Mesenchymal stem cell (in vitro differentiated cells and primary cell): ENCODE measurements at regions not wholly inside any gene's neighbourhood (a gene's known extent, or its start where the extent isn't known, plus 50 kb on each side); places are given as distances from the start of the nearest gene placed in this dataset.

Source experiments
- DNase-seq: peaks from one replicate; pipeline ENCODE4 v3.0.0-alpha.2; 2013
- H2AFZ ChIP-seq: one replicate; pipeline ENCODE4 v1.6.1; 2013; ENCODE audit warnings: low read depth, mild to moderate bottlenecking, control low read depth, inconsistent platforms, low read length, moderate library complexity
- H2AK5ac ChIP-seq: 2 replicates; pipeline ENCODE4 v1.6.1; 2013; ENCODE audit warnings: low read length, moderate library complexity, mild to moderate bottlenecking, inconsistent platforms; ENCODE audit not compliant: severe bottlenecking
- H2BK120ac ChIP-seq: one replicate; pipeline ENCODE4 v1.6.1; 2013; ENCODE audit warnings: low read depth, mild to moderate bottlenecking, inconsistent platforms, low read length, moderate library complexity
- H2BK12ac ChIP-seq, 2 experiments: one replicate each; pipeline ENCODE4 v1.6.1; 2013; ENCODE audit warnings: inconsistent platforms in 2 of 2, low read length in 2 of 2, mild to moderate bottlenecking in 2 of 2, moderate library complexity in 2 of 2, control low read depth in 1 of 2
- H2BK15ac ChIP-seq: one replicate; pipeline ENCODE4 v1.6.1; 2013; ENCODE audit warnings: mild to moderate bottlenecking, low read depth, inconsistent platforms; ENCODE audit not compliant: poor library complexity, severe bottlenecking
- H2BK5ac ChIP-seq: 2 replicates; pipeline ENCODE4 v1.6.1; 2013; ENCODE audit warnings: low read depth, mild to moderate bottlenecking, low read length, control low read depth, inconsistent platforms; ENCODE audit not compliant: poor library complexity, severe bottlenecking
- H3K14ac ChIP-seq, 2 experiments: one replicate each; pipeline ENCODE4 v1.6.1; 2013; ENCODE audit warnings: inconsistent platforms in 2 of 2, low read length in 2 of 2, control low read depth in 1 of 2, mild to moderate bottlenecking in 1 of 2, moderate library complexity in 1 of 2
- H3K18ac ChIP-seq, 2 experiments: one replicate each; pipeline ENCODE4 v1.6.1; 2013; ENCODE audit warnings: inconsistent platforms in 2 of 2, low read length in 2 of 2, control low read depth in 1 of 2, low read depth in 1 of 2, mild to moderate bottlenecking in 1 of 2
- H3K23ac ChIP-seq, 2 experiments: one replicate each; pipeline ENCODE4 v1.6.1; 2013; ENCODE audit warnings: inconsistent platforms in 2 of 2, low read length in 2 of 2, mild to moderate bottlenecking in 2 of 2, moderate library complexity in 2 of 2, control low read depth in 1 of 2
- H3K27ac ChIP-seq: 2 replicates; pipeline ENCODE4 v1.5.1; 2013; ENCODE audit warnings: mild to moderate bottlenecking, moderate library complexity, low read length, control low read depth, inconsistent platforms; ENCODE audit not compliant: poor library complexity, severe bottlenecking
- H3K27me3 ChIP-seq, 2 experiments: 2 replicates each; pipeline versions ENCODE4 v1.6.1 to v1.7.0; 2013; ENCODE audit warnings: low read length in 2 of 2, mild to moderate bottlenecking in 2 of 2, moderate library complexity in 2 of 2, control low read depth in 1 of 2, inconsistent platforms in 1 of 2; ENCODE audit not compliant: control insufficient read depth in 1 of 2, insufficient read depth in 1 of 2
- H3K36me3 ChIP-seq, 2 experiments: 2 replicates each; pipeline versions ENCODE4 v1.6.1 to v1.7.0; 2013; ENCODE audit warnings: low read length in 2 of 2, control low read depth in 1 of 2, inconsistent platforms in 1 of 2, low read depth in 1 of 2, mild to moderate bottlenecking in 1 of 2; ENCODE audit not compliant: insufficient read depth in 2 of 2, control insufficient read depth in 1 of 2
- H3K4ac ChIP-seq, 2 experiments: one replicate each; pipeline ENCODE4 v1.6.1; 2013; ENCODE audit warnings: inconsistent platforms in 2 of 2, low read length in 2 of 2, mild to moderate bottlenecking in 2 of 2, moderate library complexity in 2 of 2, control low read depth in 1 of 2, low read depth in 1 of 2
- H3K4me1 ChIP-seq: 2 replicates; pipeline ENCODE4 v1.6.1; 2013; ENCODE audit warnings: low read depth, low read length, control low read depth; ENCODE audit not compliant: control insufficient read depth, insufficient read depth
- H3K4me2 ChIP-seq: 2 replicates; pipeline ENCODE4 v1.6.1; 2013; ENCODE audit warnings: low read length, mild to moderate bottlenecking, inconsistent platforms; ENCODE audit not compliant: poor library complexity, severe bottlenecking
- H3K4me3 ChIP-seq, 2 experiments: 2 replicates each; pipeline versions ENCODE4 v1.5.1 to v1.7.0; 2013; ENCODE audit warnings: low read length in 2 of 2, mild to moderate bottlenecking in 2 of 2, control low read depth in 1 of 2, low read depth in 1 of 2; ENCODE audit not compliant: insufficient read depth in 1 of 2
- H3K79me1 ChIP-seq: replicated peaks from 2 replicates; pipeline ENCODE4 v1.6.1; 2013; ENCODE audit warnings: mild to moderate bottlenecking, control low read depth, low read length, inconsistent platforms; ENCODE audit not compliant: poor library complexity, severe bottlenecking
- H3K9ac ChIP-seq: 2 replicates; pipeline ENCODE4 v1.7.0; 2013; ENCODE audit warnings: mild to moderate bottlenecking, low read length, moderate library complexity
- H3K9me3 ChIP-seq: 2 replicates; pipeline ENCODE4 v1.7.0; 2013; ENCODE audit warnings: mild to moderate bottlenecking, low read length; ENCODE audit not compliant: control insufficient read depth
- H4K8ac ChIP-seq: one replicate; pipeline ENCODE4 v1.6.1; 2013; ENCODE audit warnings: inconsistent platforms, mild to moderate bottlenecking, low read length, moderate library complexity
- H4K91ac ChIP-seq: one replicate; pipeline ENCODE4 v1.6.1; 2013; ENCODE audit warnings: mild to moderate bottlenecking, low read length, inconsistent platforms
- WGBS: methylation state at CpG from one replicate; pipeline ENCODE4 v1.1.7; 2013; ENCODE audit warnings: mixed read lengths; 5-methylcytosine and 5-hydroxymethylcytosine counted together

DNA sequence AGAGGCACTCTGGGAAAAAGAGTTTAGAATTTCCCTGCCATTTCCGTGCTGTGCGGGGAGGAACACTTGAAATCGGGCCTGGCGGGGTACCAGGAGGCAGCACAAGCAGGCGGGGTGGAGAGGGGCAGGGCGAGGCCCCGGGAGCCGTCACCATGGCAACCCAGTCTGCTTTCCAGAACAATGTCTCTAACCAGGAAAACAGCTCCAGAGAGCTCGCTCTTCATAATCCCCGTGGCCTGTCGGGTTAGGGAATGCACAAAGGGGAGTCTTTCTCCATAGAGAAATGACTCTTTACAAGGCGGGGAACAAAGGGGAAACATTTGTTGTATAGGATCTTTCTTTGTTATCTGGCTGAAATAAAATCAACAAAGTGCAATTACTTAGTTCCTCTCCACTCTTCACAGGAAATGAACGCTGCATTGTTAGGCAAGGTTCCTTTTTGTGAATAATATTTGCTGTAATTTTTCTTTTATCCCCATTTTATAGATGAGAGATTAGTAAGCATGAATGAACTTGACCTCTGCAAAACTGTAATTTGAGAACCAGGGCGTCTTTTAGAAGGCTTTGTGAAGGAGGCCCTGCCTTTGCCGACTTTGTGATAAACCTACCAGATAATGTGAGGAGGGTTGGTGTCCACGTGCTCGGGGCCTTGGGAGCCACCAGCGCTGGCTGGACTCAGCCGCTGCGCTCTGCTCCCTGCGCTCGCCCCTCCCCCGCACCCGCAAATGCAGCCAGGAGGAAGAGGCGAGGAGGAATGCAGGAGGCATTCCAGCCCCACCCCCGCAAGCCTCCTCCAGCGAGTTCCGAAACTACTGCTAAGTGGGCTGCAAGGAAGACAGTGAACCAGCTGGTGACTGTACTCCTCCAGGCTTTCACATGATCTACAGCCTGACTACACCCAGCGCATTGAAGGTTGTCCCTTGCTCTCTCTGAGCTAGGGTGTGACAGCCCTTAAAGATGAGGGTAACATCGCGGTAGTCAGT lies 105.2 kb upstream of the ATF7IP start:
- H2BK5ac ChIP-seq = no peak overlapping the region
- H3K79me1 ChIP-seq = no peaks in the 10 kb centered on the region
- peak overlapping the region; percentile 74 for H2BK120ac ChIP-seq
- peak; percentile 91 for DNase-seq
- peak overlapping the region; percentile 73 for H3K27ac ChIP-seq
- H3K23ac ChIP-seq = no peak overlapping the region
- H3K4me1 ChIP-seq = peaks cover 16% of the 10 kb centered on the region
- H2BK15ac ChIP-seq = no peak overlapping the region
- H2AFZ ChIP-seq = peak overlapping the region; percentile 11
- peak overlapping the region; percentile 40 to 57 for H3K4ac ChIP-seq
- H3K4me2 ChIP-seq = no peak overlapping the region
- H4K8ac ChIP-seq = peak overlapping the region; percentile 90
- peak overlapping the region in 1 of 2 experiments; percentile 52 for H3K4me3 ChIP-seq
- H3K36me3 ChIP-seq = no peaks in the 10 kb centered on the region
- H3K9me3 ChIP-seq = peaks cover 8% of the 10 kb centered on the region
- no peaks in the 10 kb centered on the region for H3K27me3 ChIP-seq
- H3K14ac ChIP-seq = no peak overlapping the region
- H4K91ac ChIP-seq = peak overlapping the region; percentile 71
- H2AK5ac ChIP-seq = peak overlapping the region; percentile 84
- peak overlapping the region; percentile 95 for H3K9ac ChIP-seq
- H2BK12ac ChIP-seq = peak overlapping the region; percentile 60 to 96
- H3K18ac ChIP-seq = peak overlapping the region; percentile 87 to 89
- WGBS = 13% methylated on average over 23 of the region's 31 CpGs

DNA sequence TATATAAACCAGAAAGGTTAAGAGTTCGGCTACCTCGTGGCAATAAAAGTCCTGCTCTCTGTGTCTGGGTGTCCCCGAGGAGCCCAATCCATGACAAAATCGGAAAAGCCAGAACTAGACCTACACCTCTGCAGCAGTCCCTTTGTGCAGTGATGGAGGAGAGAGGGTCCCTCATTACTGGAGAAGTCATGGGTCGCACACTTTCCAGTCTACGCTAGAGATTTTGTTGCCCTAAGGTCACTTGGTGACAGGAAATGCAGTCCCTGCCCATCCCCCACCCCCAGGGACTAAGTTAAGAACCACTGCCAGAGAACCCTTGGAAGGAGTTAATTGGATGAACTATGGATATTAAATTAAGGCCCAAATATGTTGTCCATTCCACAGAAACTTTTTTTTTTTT lies 104.4 kb upstream of the ATF7IP start:
- no peaks in the 10 kb centered on the region for H3K36me3 ChIP-seq
- no peak overlapping the region for H3K4me2 ChIP-seq
- H3K18ac ChIP-seq = peak overlapping the region in 1 of 2 experiments; percentile 86
- H3K4ac ChIP-seq = peak overlapping the region; percentile 60 to 75
- WGBS = 73% methylated on average over 6 of the region's 6 CpGs
- H3K4me3 ChIP-seq = peak overlapping the region in 1 of 2 experiments; percentile 44
- peak overlapping the region; percentile 67 for H2BK15ac ChIP-seq
- H4K91ac ChIP-seq = no peak overlapping the region
- H2BK5ac ChIP-seq = no peak overlapping the region
- H3K23ac ChIP-seq = no peak overlapping the region
- H2AK5ac ChIP-seq = peak overlapping the region; percentile 11
- no peaks in the 10 kb centered on the region for H3K27me3 ChIP-seq
- peak overlapping the region; percentile 85 for H2BK120ac ChIP-seq
- peak overlapping the region; percentile 95 for H3K9ac ChIP-seq
- H3K27ac ChIP-seq = peak overlapping the region; percentile 73
- no peaks in the 10 kb centered on the region for H3K79me1 ChIP-seq
- H2AFZ ChIP-seq = no peak overlapping the region
- H2BK12ac ChIP-seq = peak overlapping the region; percentile 73 to 96
- H3K9me3 ChIP-seq = peaks cover 8% of the 10 kb centered on the region
- peak overlapping the region; percentile 70 for H4K8ac ChIP-seq
- DNase-seq = no peak
- no peak overlapping the region for H3K14ac ChIP-seq
- H3K4me1 ChIP-seq = peaks cover 16% of the 10 kb centered on the region

DNA sequence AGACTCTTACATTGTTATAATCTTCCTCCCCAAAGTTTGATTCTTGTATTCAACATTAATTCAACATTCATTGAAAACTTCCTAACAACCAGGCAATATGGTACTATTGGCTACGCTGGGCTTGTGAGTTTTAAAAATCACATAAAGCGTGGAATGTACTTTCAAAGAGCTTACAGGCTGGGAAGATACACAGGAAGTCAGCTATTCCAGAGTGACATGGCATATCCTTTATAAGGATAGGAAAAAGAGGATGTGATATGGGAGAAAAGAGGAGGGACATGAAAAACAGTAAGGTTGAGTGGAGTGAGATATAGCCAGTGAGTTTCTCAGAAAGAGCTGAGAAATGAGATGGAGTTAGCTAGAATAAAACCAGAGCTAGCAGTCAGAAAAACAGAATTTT lies 103.6 kb upstream of the ATF7IP start:
- H3K4ac ChIP-seq = no peak overlapping the region
- no peak overlapping the region for H3K23ac ChIP-seq
- H2BK5ac ChIP-seq = no peak overlapping the region
- H3K18ac ChIP-seq = no peak overlapping the region
- H3K9ac ChIP-seq = no peak overlapping the region
- no peak overlapping the region for H3K4me3 ChIP-seq
- DNase-seq = no peak
- no peaks in the 10 kb centered on the region for H3K79me1 ChIP-seq
- no peaks in the 10 kb centered on the region for H3K27me3 ChIP-seq
- 97% methylated on average over 2 of the region's 2 CpGs for WGBS
- no peaks in the 10 kb centered on the region for H3K36me3 ChIP-seq
- peaks cover 8% of the 10 kb centered on the region for H3K9me3 ChIP-seq
- no peak overlapping the region for H2BK120ac ChIP-seq
- no peak overlapping the region for H4K91ac ChIP-seq
- no peak overlapping the region for H4K8ac ChIP-seq
- H2BK15ac ChIP-seq = no peak overlapping the region
- H2AK5ac ChIP-seq = no peak overlapping the region
- no peak overlapping the region for H3K27ac ChIP-seq
- no peak overlapping the region for H2BK12ac ChIP-seq
- no peak overlapping the region for H3K4me2 ChIP-seq
- H3K14ac ChIP-seq = no peak overlapping the region
- peaks cover 16% of the 10 kb centered on the region for H3K4me1 ChIP-seq
- H2AFZ ChIP-seq = no peak overlapping the region

DNA sequence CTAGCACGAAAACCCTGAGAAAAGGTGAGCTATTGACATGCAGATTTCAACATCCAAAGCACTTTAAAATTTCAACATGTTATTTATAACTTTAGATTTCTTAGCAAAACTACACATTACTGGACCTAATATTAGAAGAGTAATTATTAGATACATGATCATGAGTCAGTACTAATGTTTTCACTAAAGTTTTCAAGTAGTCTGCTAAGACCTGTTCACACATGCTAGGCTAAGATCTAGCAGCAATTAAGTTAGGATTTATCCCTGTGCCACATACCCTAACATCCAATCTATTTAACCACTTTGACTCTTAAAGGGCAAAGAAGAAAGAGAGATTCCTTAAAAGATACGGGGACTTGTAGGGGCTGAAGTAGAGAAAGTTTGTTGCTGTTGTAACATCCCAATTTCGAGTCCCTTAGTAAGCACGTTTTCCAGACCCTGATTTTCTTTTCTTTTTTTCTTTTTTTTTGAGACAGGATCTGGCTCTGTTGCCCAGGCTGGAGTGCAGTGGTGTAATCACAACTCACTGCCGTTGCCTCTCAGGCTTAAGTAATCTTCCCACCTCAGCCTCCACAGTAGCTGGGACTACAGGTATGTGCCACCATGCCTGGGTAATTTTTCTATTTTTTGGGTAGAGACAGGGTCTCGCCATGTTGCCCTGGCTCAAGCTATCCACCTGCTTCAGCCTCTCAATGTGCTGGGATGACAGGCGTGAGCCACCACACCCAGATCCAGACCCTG lies 102.5 kb upstream of the ATF7IP start:
- Histone ChIP-seq H2AK5ac (no peak overlapping the region), H3K14ac (no peak overlapping the region), H4K8ac (no peak overlapping the region), H2BK120ac (no peak overlapping the region), H3K4ac (no peak overlapping the region), H3K27me3 (no peaks in the 10 kb centered on the region), H2BK15ac (no peak overlapping the region), H3K27ac (no peak overlapping the region), H2BK5ac (no peak overlapping the region), H4K91ac (no peak overlapping the region), H3K18ac (no peak overlapping the region), H2AFZ (no peak overlapping the region), H3K4me1 (peaks cover 16% of the 10 kb centered on the region), H3K4me3 (no peak overlapping the region), H3K9me3 (peaks cover 8% of the 10 kb centered on the region), H3K23ac (no peak overlapping the region), H3K4me2 (no peak overlapping the region), H3K79me1 (no peaks in the 10 kb centered on the region), H2BK12ac (no peak overlapping the region), H3K36me3 (no peaks in the 10 kb centered on the region), H3K9ac (no peak overlapping the region)
- DNase-seq = no peak
- WGBS = 84% methylated on average over 7 of the region's 7 CpGs
